K562 (cell line): ENCODE measurements at regions not wholly inside any gene's neighbourhood (a gene's known extent, or its start where the extent isn't known, plus 50 kb on each side); places are given as distances from the start of the nearest gene placed in this dataset.

Source experiments
- CBX5 ChIP-seq: IDR thresholded peaks from 2 replicates; pipeline ENCODE4 v1.6.1; 2014; ENCODE audit warnings: low read depth, borderline replicate concordance
- MED1 ChIP-seq: sonication (generic); formaldehyde crosslinking; IDR thresholded peaks from 2 replicates; pipeline ENCODE4 v1.8.1; 2023; ENCODE audit warnings: missing genetic modification reagents, borderline replicate concordance
- ZC3H11A ChIP-seq: IDR thresholded peaks from 2 replicates; pipeline ENCODE4 v1.6.1; 2012; ENCODE audit warnings: low read depth, low read length, improper control_type of control experiment

GRCh38 chr17:72307836-72308235 lies 187.0 kb downstream of the SOX9 start:
- no peak for TF ChIP-seq CBX5
- TF ChIP-seq MED1 (CRISPR knock-in tag) = no peak
- no peak for TF ChIP-seq ZC3H11A
